BLaER1 (cell line): ENCODE measurements at regions not wholly inside any gene's neighbourhood (a gene's known extent, or its start where the extent isn't known, plus 50 kb on each side); places are given as distances from the start of the nearest gene placed in this dataset.
"Not testable (repeated sequence)": the region's sequence is repeated elsewhere in the genome, so short reads cannot be mapped to it uniquely, and the experiment has no call there.

ENCODE experiments used
- H3K27ac ChIP-seq: shearing (Covaris generic); formaldehyde crosslinking; 2 replicates; pipeline ENCODE4 v1.8.1; 2022
- H3K27me3 ChIP-seq: shearing (Covaris generic); formaldehyde crosslinking; 2 replicates; pipeline ENCODE4 v1.8.1; 2022
- H3K36me3 ChIP-seq: shearing (Covaris generic); formaldehyde crosslinking; 2 replicates; pipeline ENCODE4 v1.8.1; 2022
- H3K4me1 ChIP-seq: shearing (Covaris generic); formaldehyde crosslinking; 2 replicates; pipeline ENCODE4 v1.8.1; 2022
- H3K4me2 ChIP-seq: shearing (Covaris generic); formaldehyde crosslinking; 2 replicates; pipeline ENCODE4 v1.8.1; 2022
- H3K4me3 ChIP-seq: shearing (Covaris generic); formaldehyde crosslinking; 2 replicates; pipeline ENCODE4 v1.8.1; 2022
- H3K9ac ChIP-seq: shearing (Covaris generic); formaldehyde crosslinking; 2 replicates; pipeline ENCODE4 v1.8.1; 2022
- H3K9me3 ChIP-seq: shearing (Covaris generic); formaldehyde crosslinking; 2 replicates; pipeline ENCODE4 v1.8.1; 2022
- H4K20me1 ChIP-seq: shearing (Covaris generic); formaldehyde crosslinking; 2 replicates; pipeline ENCODE4 v1.8.1; 2022

DNA sequence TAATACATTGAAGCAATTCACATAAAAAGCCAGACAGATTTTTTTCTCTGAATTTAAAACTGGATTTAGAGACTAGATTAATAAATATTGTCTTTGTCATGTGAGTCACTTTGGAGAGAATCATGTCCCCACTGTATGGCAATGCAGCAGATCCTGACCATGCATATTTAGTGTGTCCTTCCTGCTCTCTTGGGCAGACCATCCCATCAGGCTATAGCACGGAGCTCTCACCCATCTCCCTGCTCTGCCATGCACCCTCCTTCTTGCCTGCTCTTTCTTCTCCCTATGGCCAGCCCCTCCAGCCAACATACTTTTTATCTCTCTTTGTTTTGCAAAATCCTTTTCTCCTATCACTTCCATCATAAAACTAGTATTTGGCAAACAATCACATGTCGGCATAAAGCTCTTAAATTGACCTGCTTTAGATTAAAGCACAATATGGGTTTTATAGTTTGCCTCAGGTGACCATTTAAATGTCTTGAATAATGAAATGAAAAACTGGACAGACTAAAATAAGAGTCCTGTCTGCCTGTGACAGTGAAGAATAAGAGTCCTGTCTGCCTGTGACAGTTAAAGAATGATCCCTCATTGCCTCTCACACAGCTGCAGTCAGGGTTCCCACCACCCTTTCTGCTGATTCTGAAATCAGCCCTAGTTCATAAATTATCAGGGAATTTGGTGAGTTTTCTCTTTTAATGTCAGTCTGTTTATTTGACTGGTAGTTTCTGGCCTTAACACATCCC is 315.0 kb upstream of the PLGLB2 start:
- H3K4me3 ChIP-seq, H4K20me1 ChIP-seq, H3K4me2 ChIP-seq, H3K27ac ChIP-seq, H3K36me3 ChIP-seq, H3K9me3 ChIP-seq, H3K9ac ChIP-seq, H3K27me3 ChIP-seq, H3K4me1 ChIP-seq: not testable (repeated sequence)

- not testable (repeated sequence) for H4K20me1 ChIP-seq
These were observed 311.9 kb upstream of the PLGLB2 start for GRCh38 chr2:87436007-87436406.

DNA sequence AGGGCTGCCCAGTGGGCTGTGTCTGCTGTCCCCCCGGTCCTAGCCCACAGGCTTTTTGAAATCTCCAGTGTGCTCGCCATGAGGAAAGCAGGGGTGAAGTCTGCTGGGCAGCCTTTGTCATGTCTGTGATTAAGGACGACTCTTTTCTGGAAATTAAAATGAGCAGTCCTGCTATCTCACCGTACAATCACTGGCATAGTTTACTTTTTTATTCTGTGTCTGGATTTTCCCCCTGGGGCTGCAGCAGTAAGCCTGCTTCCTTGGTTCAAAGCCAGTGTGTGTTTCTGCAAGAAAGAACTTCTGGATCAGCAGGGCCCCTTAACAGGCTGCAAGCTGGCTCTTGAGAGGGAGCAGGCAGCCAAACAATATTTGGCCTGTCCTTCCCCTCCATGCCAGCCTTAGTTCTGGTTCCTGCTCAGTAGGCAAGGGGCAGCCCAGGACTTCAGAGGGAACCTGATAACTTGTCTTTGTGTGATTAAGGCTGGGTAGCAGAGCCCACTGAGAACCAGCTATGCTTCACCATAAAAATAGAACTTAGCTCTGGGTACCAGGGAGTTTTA is 310.1 kb upstream of the PLGLB2 start:
- not testable (repeated sequence) for H4K20me1 ChIP-seq, H3K9ac ChIP-seq, H3K9me3 ChIP-seq, H3K4me3 ChIP-seq, H3K4me1 ChIP-seq, H3K27me3 ChIP-seq, H3K36me3 ChIP-seq, H3K4me2 ChIP-seq, H3K27ac ChIP-seq

More at GRCh38 chr2:87436007-87436406, 311.9 kb upstream of the PLGLB2 start:
- H3K9me3 ChIP-seq, H3K36me3 ChIP-seq, H3K9ac ChIP-seq, H3K4me2 ChIP-seq, H3K4me1 ChIP-seq, H3K4me3 ChIP-seq, H3K27ac ChIP-seq, H3K27me3 ChIP-seq: not testable (repeated sequence)

GRCh38 chr2:87438780-87439454 is 309.0 kb upstream of the PLGLB2 start:
- not testable (repeated sequence) for H3K4me3 ChIP-seq, H3K9ac ChIP-seq, H4K20me1 ChIP-seq, H3K36me3 ChIP-seq, H3K9me3 ChIP-seq, H3K27ac ChIP-seq, H3K27me3 ChIP-seq, H3K4me2 ChIP-seq, H3K4me1 ChIP-seq

DNA sequence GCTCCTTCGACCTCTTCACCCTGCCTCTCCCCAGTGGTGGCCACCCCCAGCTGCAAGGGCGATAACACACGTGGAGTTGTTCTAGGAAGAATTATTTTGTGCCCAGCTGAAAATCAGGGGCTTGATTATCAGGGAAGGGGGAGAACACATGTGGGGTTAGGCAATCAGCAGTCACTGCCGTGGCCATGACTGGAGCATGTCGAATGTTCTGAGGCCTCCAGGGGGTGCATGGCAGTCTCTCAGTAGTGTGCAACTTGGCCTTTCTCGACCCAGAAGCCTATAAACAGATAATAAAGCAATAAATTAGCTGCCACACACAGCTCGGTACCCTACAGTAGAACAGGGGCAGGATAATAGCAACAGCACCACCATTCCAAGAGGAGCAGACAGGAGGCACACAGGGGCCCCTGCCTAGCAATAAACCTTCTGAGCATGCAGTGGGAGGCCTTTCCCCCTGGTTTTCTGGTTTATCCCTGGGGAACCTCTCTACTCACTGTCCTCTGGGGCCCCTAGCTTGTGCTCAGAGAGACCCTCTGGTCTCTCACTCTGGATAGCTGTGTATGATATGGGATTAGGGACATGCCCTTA is 308.2 kb upstream of the PLGLB2 start:
- not testable (repeated sequence) for H3K4me1 ChIP-seq, H3K9me3 ChIP-seq, H3K36me3 ChIP-seq, H4K20me1 ChIP-seq, H3K27me3 ChIP-seq, H3K4me3 ChIP-seq, H3K9ac ChIP-seq, H3K27ac ChIP-seq, H3K4me2 ChIP-seq

DNA sequence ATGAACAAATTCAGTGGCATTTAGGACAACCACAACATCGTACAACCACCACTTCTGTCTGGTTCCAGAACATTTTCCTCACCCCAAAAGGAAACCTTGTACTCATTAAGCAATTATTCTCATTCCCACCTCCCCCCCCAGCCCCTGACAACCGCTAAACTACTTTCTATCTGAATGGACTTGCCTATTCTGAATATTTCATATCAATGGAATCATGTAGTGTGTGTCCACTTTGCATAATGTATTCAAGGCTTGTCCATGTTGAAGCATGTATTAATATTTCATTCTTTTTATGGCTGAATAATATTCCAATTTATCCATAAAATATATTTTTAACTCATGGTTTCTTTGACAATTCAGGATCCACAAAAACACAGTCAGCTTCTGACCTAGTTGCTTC is 307.2 kb upstream of the PLGLB2 start:
- not testable (repeated sequence) for H3K4me1 ChIP-seq, H3K27me3 ChIP-seq, H3K4me2 ChIP-seq, H3K4me3 ChIP-seq, H3K36me3 ChIP-seq, H3K9ac ChIP-seq, H3K27ac ChIP-seq, H4K20me1 ChIP-seq, H3K9me3 ChIP-seq

GRCh38 chr2:87441375-87441774 is 306.5 kb upstream of the PLGLB2 start:
- not testable (repeated sequence) for H3K4me2 ChIP-seq, H3K36me3 ChIP-seq, H3K27me3 ChIP-seq, H3K4me1 ChIP-seq, H4K20me1 ChIP-seq, H3K4me3 ChIP-seq, H3K27ac ChIP-seq, H3K9ac ChIP-seq, H3K9me3 ChIP-seq

GRCh38 chr2:87442983-87443577 is 304.8 kb upstream of the PLGLB2 start:
- not testable (repeated sequence) for H3K4me2 ChIP-seq, H3K27ac ChIP-seq, H3K27me3 ChIP-seq, H3K9me3 ChIP-seq, H3K36me3 ChIP-seq, H4K20me1 ChIP-seq, H3K4me1 ChIP-seq, H3K9ac ChIP-seq, H3K4me3 ChIP-seq

- not testable (repeated sequence) for H3K4me2 ChIP-seq, H3K27me3 ChIP-seq, H3K36me3 ChIP-seq, H3K9me3 ChIP-seq, H4K20me1 ChIP-seq, H3K27ac ChIP-seq, H3K9ac ChIP-seq, H3K4me3 ChIP-seq, H3K4me1 ChIP-seq
These were observed 302.9 kb upstream of the PLGLB2 start for GRCh38 chr2:87444951-87445350.

DNA sequence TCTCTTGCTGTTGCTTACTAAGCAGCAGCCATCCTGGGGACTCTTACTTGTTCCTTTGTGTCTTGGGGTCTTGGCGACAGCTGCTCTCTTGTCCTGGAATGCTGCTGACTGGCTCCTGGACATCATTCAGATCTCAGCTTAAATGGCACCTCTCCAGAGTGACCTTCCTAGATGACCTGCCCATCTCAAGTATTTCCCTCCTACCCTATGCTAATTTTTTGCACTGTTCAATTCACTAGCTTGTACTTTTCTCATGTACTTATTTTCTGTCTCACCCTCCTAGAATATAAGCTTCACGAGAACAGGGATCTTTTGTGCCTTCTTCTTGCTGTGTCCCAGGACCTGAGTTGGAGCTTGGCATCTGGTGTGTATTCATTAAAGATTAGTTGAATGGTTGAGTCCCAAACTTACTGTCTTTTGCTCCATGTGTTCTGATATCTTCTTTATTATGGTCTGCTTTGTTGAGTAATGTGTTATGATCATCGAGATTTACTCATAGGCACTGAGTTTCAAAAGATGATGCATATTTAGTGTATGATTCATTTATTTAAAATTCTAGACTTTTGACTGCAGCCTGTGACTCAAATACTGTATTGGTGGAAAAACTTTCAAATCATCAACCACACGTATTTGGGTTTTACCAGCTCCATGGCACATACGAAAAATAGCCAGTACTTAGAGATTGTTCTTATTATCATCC is 302.1 kb upstream of the PLGLB2 start:
- H3K27ac ChIP-seq, H3K27me3 ChIP-seq, H4K20me1 ChIP-seq, H3K4me2 ChIP-seq, H3K36me3 ChIP-seq, H3K9ac ChIP-seq, H3K4me3 ChIP-seq, H3K4me1 ChIP-seq, H3K9me3 ChIP-seq: not testable (repeated sequence)

- not testable (repeated sequence) for H3K4me2 ChIP-seq, H4K20me1 ChIP-seq, H3K4me3 ChIP-seq, H3K36me3 ChIP-seq, H3K4me1 ChIP-seq, H3K27me3 ChIP-seq, H3K27ac ChIP-seq, H3K9me3 ChIP-seq, H3K9ac ChIP-seq
These were observed 301.6 kb upstream of the PLGLB2 start for GRCh38 chr2:87446313-87446696.

GRCh38 chr2:87449462-87449980 is 298.4 kb upstream of the PLGLB2 start:
- H3K4me2 ChIP-seq, H3K9me3 ChIP-seq, H3K36me3 ChIP-seq, H3K27ac ChIP-seq, H3K9ac ChIP-seq, H3K27me3 ChIP-seq, H3K4me1 ChIP-seq, H3K4me3 ChIP-seq, H4K20me1 ChIP-seq: not testable (repeated sequence)

- H4K20me1 ChIP-seq, H3K36me3 ChIP-seq, H3K9me3 ChIP-seq, H3K9ac ChIP-seq, H3K4me3 ChIP-seq, H3K27ac ChIP-seq, H3K27me3 ChIP-seq, H3K4me2 ChIP-seq, H3K4me1 ChIP-seq: not testable (repeated sequence)
These were observed 295.7 kb upstream of the PLGLB2 start for GRCh38 chr2:87452193-87452592.

DNA sequence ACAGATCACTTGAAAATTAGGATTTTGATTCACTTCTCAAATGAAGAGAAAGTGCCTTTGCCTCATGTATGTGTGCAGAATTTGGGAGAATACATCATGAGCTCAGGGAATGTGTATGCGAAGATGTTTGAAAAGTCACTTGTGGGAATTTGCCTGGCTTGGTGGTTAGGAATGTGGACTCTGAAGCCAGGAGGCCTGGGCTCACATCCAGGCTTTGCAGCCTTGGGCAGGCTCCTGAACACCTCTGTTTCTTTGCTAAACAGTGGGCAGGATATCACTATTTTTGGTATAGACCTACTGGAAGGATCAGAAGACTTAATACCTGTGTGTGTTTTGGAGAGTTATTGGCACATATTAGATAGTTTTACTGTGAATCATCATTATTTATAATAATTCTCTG is 295.0 kb upstream of the PLGLB2 start:
- not testable (repeated sequence) for H3K9ac ChIP-seq, H3K36me3 ChIP-seq, H3K4me1 ChIP-seq, H3K4me2 ChIP-seq, H4K20me1 ChIP-seq, H3K27ac ChIP-seq, H3K4me3 ChIP-seq, H3K9me3 ChIP-seq, H3K27me3 ChIP-seq
